Activated effector memory CD4-positive, alpha-beta T cell treated with anti-CD3 and anti-CD28 coated beads, Interleukin-2, amount 50 U/mL, for 16 hours (primary cell): ENCODE measurements at regions not wholly inside any gene's neighbourhood (a gene's known extent, or its start where the extent isn't known, plus 50 kb on each side); places are given as distances from the start of the nearest gene placed in this dataset.

ENCODE experiments used
- DNase-seq: peaks from one replicate; pipeline ENCODE4 v3.0.0-alpha.2; 2020

GRCh38 chr1:29704430-29704829, 468.1 kb downstream of the PTPRU start:
- peak; percentile 6 for DNase-seq

GRCh38 chr1:29703596-29704370, 467.5 kb downstream of the PTPRU start:
- peak; percentile 31 for DNase-seq

GRCh38 chr1:29700491-29700890, 464.2 kb downstream of the PTPRU start:
- DNase-seq, result peak; percentile 12

- DNase-seq, result peak; percentile 33
These were observed 462.3 kb downstream of the PTPRU start for GRCh38 chr1:29698626-29699025.

GRCh38 chr1:29698033-29698432, 461.7 kb downstream of the PTPRU start:
- peak; percentile 38 for DNase-seq

- peak; percentile 53 for DNase-seq
These were observed 461.1 kb downstream of the PTPRU start for GRCh38 chr1:29697391-29697780.

GRCh38 chr1:29696656-29697390, 460.5 kb downstream of the PTPRU start:
- peak; percentile 45 for DNase-seq

GRCh38 chr1:29695803-29696202, 459.5 kb downstream of the PTPRU start:
- no peak for DNase-seq

GRCh38 chr1:29695036-29695435, 458.7 kb downstream of the PTPRU start:
- DNase-seq, result no peak

GRCh38 chr1:29691499-29691898, 455.2 kb downstream of the PTPRU start:
- DNase-seq, result no peak

GRCh38 chr1:29690156-29690555, 453.8 kb downstream of the PTPRU start:
- peak; percentile 12 for DNase-seq

GRCh38 chr1:29689372-29690030, 453.2 kb downstream of the PTPRU start:
- no peak for DNase-seq

- peak; percentile 49 for DNase-seq
These were observed 452.4 kb downstream of the PTPRU start for GRCh38 chr1:29688471-29689365.

GRCh38 chr1:29687601-29688244, 451.4 kb downstream of the PTPRU start:
- DNase-seq, result no peak

GRCh38 chr1:29687166-29687565, 450.8 kb downstream of the PTPRU start:
- no peak for DNase-seq

GRCh38 chr1:29686012-29686930, 449.9 kb downstream of the PTPRU start:
- DNase-seq, result no peak

- peak; percentile 30 for DNase-seq
These were observed 449.1 kb downstream of the PTPRU start for GRCh38 chr1:29685387-29685786.

- no peak for DNase-seq
These were observed 447.8 kb downstream of the PTPRU start for GRCh38 chr1:29684141-29684540.

- no peak for DNase-seq
These were observed 447.1 kb downstream of the PTPRU start for GRCh38 chr1:29683472-29683871.

GRCh38 chr1:29682919-29683295, 446.6 kb downstream of the PTPRU start:
- no peak for DNase-seq
